Endothelial cell of umbilical vein (primary cell): ENCODE measurements at regions not wholly inside any gene's neighbourhood (a gene's known extent, or its start where the extent isn't known, plus 50 kb on each side); places are given as distances from the start of the nearest gene placed in this dataset.

ENCODE experiments used
- BruUV-seq: library from RNA; stranded (reverse); fragments of 400-500 nt; replicated peaks from 2 replicates; lab custom pipeline; 2021; lab: Mats Ljungman, UMichigan
- CTCF ChIA-PET: fragments of 300-600, 350-600 bp; sonication (Branson Sonifier 250); formaldehyde crosslinking; loops from one replicate; lab custom pipeline; 2021; ENCODE audit warnings: antibody characterized with exemption, inconsistent platforms; lab: Charles Lee
- POLR2A ChIA-PET: fragments of 300-600, 350-600 bp; sonication (Branson Sonifier 250); formaldehyde crosslinking; loops from one replicate; lab custom pipeline; 2021; ENCODE audit warnings: antibody characterized with exemption, inconsistent platforms; lab: Charles Lee
- DNase-seq: peaks from one replicate; pipeline ENCODE4 v3.0.0-alpha.2; 2011; ENCODE audit warnings: low read depth, low spot score
- FAIRE-seq: peaks from 2 replicates; lab custom pipeline; 2011; peaks lifted over from hg19 to GRCh38; lab: Jason Lieb, UNC
- H2AFZ ChIP-seq: 2 replicates; pipeline ENCODE4 v1.6.0; 2012; ENCODE audit warnings: low read depth, low read length, control low read depth, inconsistent platforms
- H3K27ac ChIP-seq: 2 replicates; pipeline ENCODE4 v1.5.1; 2011; ENCODE audit warnings: low read depth, mild to moderate bottlenecking, control low read depth, low read length, moderate library complexity; ENCODE audit not compliant: insufficient read depth
- H3K27me3 ChIP-seq, 2 experiments: 2 replicates each; pipeline versions ENCODE4 v1.6.0 to v1.6.1; 2011; ENCODE audit warnings: low read length in 2 of 2, mixed read lengths in 1 of 2; ENCODE audit not compliant: control insufficient read depth in 2 of 2, insufficient read depth in 2 of 2
- H3K36me3 ChIP-seq, 2 experiments: 2 replicates in 1 of 2; 3 replicates in 1 of 2; pipeline ENCODE4 v1.5.1; 2011; ENCODE audit warnings: low read length in 2 of 2, mild to moderate bottlenecking in 1 of 2, moderate library complexity in 1 of 2; ENCODE audit not compliant: control insufficient read depth in 2 of 2, insufficient read depth in 2 of 2; ENCODE audit errors: extremely low read depth in 1 of 2
- H3K4me1 ChIP-seq: 3 replicates; pipeline ENCODE4 v1.5.1; 2011; ENCODE audit warnings: mild to moderate bottlenecking, low read length; ENCODE audit not compliant: control insufficient read depth, insufficient read depth; ENCODE audit errors: extremely low read depth
- H3K4me2 ChIP-seq: 2 replicates; pipeline ENCODE4 v1.6.1; 2011; ENCODE audit warnings: low read length, control low read depth, mixed read lengths; ENCODE audit not compliant: insufficient read depth
- H3K4me3 ChIP-seq, 3 experiments: fragments of 200-600 bp in 1 of 3; sonication (generic), shearing (Covaris generic) in 1 of 3; replicated peaks in 1 of 3; 2 replicates each; pipeline ENCODE4 v1.5.1; 2011 to 2016; ENCODE audit warnings: control low read depth in 3 of 3, low read length in 3 of 3, mild to moderate bottlenecking in 2 of 3, inconsistent platforms in 1 of 3, low read depth in 1 of 3, moderate library complexity in 1 of 3; ENCODE audit not compliant: insufficient read depth in 1 of 3
- H3K79me2 ChIP-seq: 2 replicates; pipeline ENCODE4 v1.6.0; 2012; ENCODE audit warnings: low read length, inconsistent platforms; ENCODE audit not compliant: control insufficient read depth, insufficient read depth
- H3K9ac ChIP-seq: replicated peaks from 2 replicates; pipeline ENCODE3; 2011; ENCODE audit warnings: low read length, control low read depth; ENCODE audit not compliant: insufficient read depth; ENCODE audit errors: extremely low read depth
- H3K9me1 ChIP-seq: replicated peaks from 3 replicates; pipeline ENCODE4 v1.6.0; 2011; ENCODE audit warnings: mild to moderate bottlenecking, low read length; ENCODE audit not compliant: control insufficient read depth, insufficient read depth; ENCODE audit errors: extremely low read depth
- H3K9me3 ChIP-seq: replicated peaks from 2 replicates; pipeline ENCODE4 v1.5.1; 2012; ENCODE audit warnings: low read length, inconsistent platforms; ENCODE audit not compliant: control insufficient read depth, insufficient read depth
- H4K20me1 ChIP-seq: replicated peaks from 2 replicates; pipeline ENCODE3; 2011; ENCODE audit warnings: mild to moderate bottlenecking, low read length; ENCODE audit not compliant: control insufficient read depth, insufficient read depth; ENCODE audit errors: extremely low read depth
- CTCF ChIP-seq, 2 donors: IDR thresholded peaks; 1 replicate in 1 of 2; 2 replicates in 1 of 2; pipeline ENCODE4 v1.5.1; 2011; ENCODE audit warnings: low read length in 2 of 2, mild to moderate bottlenecking in 2 of 2, moderate library complexity in 2 of 2, control low read depth in 1 of 2, inconsistent platforms in 1 of 2, low read depth in 1 of 2; ENCODE audit not compliant: insufficient read depth in 1 of 2; ENCODE audit errors: extremely low read depth in 1 of 2
- EZH2 ChIP-seq: IDR thresholded peaks from 2 replicates; pipeline ENCODE4 v1.6.1; 2012; ENCODE audit warnings: borderline replicate concordance, low read depth, mild to moderate bottlenecking, moderate library complexity, low read length, inconsistent platforms; ENCODE audit not compliant: severe bottlenecking
- FOS ChIP-seq: IDR thresholded peaks from 2 replicates; pipeline ENCODE4 v1.6.1; 2011; ENCODE audit warnings: mild to moderate bottlenecking, low read length, moderate library complexity, borderline replicate concordance; ENCODE audit not compliant: insufficient read depth
- GATA2 ChIP-seq: IDR thresholded peaks from 2 replicates; pipeline ENCODE4 v1.7.0; 2011; ENCODE audit warnings: low read depth, mild to moderate bottlenecking, moderate library complexity, mixed read lengths, low read length; ENCODE audit not compliant: insufficient read length, insufficient read depth
- JUN ChIP-seq: IDR thresholded peaks from 2 replicates; pipeline ENCODE4 v1.6.1; 2011; ENCODE audit warnings: borderline replicate concordance, low read depth; ENCODE audit not compliant: insufficient read length, insufficient read depth
- MYC ChIP-seq: IDR thresholded peaks from one replicate; pipeline ENCODE4 v1.6.1; 2011; ENCODE audit warnings: mild to moderate bottlenecking, low read depth, low read length
- POLR2A ChIP-seq: IDR thresholded peaks from 2 replicates; pipeline ENCODE4 v1.6.1; 2012; ENCODE audit warnings: low read depth, mild to moderate bottlenecking, control low read depth, low read length
- POLR2AphosphoS5 ChIP-seq: IDR thresholded peaks from 2 replicates; pipeline ENCODE4 v1.6.1; 2012; ENCODE audit warnings: low read depth, mild to moderate bottlenecking, control low read depth, low read length, moderate library complexity; ENCODE audit not compliant: insufficient read depth
- dilution Hi-C: fragments of 300-500 bp; cut with MboI; formaldehyde crosslinking; loops from one replicate; pipeline ENCODE4 v1.15.0; 2019; ENCODE audit warnings: low sequenced_read_pairs; ENCODE audit not compliant: extremely low pct_ligation_motif_present
- intact Hi-C: fragments of 100-400 bp; cut with micrococcal nuclease; formaldehyde crosslinking; loops from one replicate; pipeline ENCODE4 v1.10.0; 2022
- TF ChIP-seq, protein P1 (sequence below): IDR thresholded peaks from 2 replicates; pipeline ENCODE4 v1.6.1; 2011; ENCODE audit not compliant: insufficient read depth, insufficient read length

GRCh38 chr13:99726282-99726894, 225.1 kb downstream of the TM9SF2 start:
- DNase-seq (no peak), FAIRE-seq (no peak)
- no peaks in the 10 kb centered on the region for H3K79me2 ChIP-seq
- no peak overlapping the region for H3K4me2 ChIP-seq
- H2AFZ ChIP-seq, result no peak overlapping the region
- intact Hi-C loops, result no loop called here
- BruUV-seq, result no TSS peak
- no peaks in the 10 kb centered on the region for H3K4me1 ChIP-seq
- H3K36me3 ChIP-seq, result no peaks in the 10 kb centered on the region
- ChIA-PET CTCF (no interaction called here), POLR2A (no interaction called here)
- no peak overlapping the region for H3K9ac ChIP-seq
- dilution Hi-C loops, result no loop called here
- TF ChIP-seq, protein P1, sequence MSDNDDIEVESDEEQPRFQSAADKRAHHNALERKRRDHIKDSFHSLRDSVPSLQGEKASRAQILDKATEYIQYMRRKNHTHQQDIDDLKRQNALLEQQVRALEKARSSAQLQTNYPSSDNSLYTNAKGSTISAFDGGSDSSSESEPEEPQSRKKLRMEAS, result no peak
- TF ChIP-seq EZH2, result no peak
- no peak for TF ChIP-seq FOS
- TF ChIP-seq POLR2A, result no peak
- no peak for TF ChIP-seq CTCF (IDR thresholded peaks at IDR 0.05; ENCODE audit: extremely low read depth in 1 of 2, insufficient read depth in 1 of 2, low read depth in 1 of 2, low read length in 2 of 2)
- no peak for TF ChIP-seq JUN
- no peak for TF ChIP-seq POLR2AphosphoS5
- no peak for TF ChIP-seq MYC
- TF ChIP-seq GATA2, result no peak
- H3K4me3 ChIP-seq, result no peak overlapping the region
- no peaks in the 10 kb centered on the region for H3K9me3 ChIP-seq
- no peak overlapping the region for H3K27ac ChIP-seq
- no peaks in the 10 kb centered on the region for H3K9me1 ChIP-seq
- no peaks in the 10 kb centered on the region for H3K27me3 ChIP-seq
- no peaks in the 10 kb centered on the region for H4K20me1 ChIP-seq
